Right lobe of liver (tissue), 6 donors: ENCODE measurements at regions not wholly inside any gene's neighbourhood (a gene's known extent, or its start where the extent isn't known, plus 50 kb on each side); places are given as distances from the start of the nearest gene placed in this dataset.

Experiments used
- ATAC-seq, 4 donors: fragments of 200-7000 bp; cut with Tn5 transposase; one replicate each; pipeline ENCODE4 v1.9.1; 2020; ENCODE audit warnings: mild to moderate bottlenecking in 4 of 4, moderate library complexity in 4 of 4
- DNase-seq, 3 donors: peaks; one replicate each; pipeline ENCODE4 v3.0.0-alpha.2; 2020
- H3K27ac ChIP-seq, 3 donors: fragments of 200-600 bp; one replicate each; pipeline ENCODE4 v1.8.0; 2022
- H3K27me3 ChIP-seq, 2 donors: fragments of 200-600 bp; one replicate each; pipeline ENCODE4 v1.8.0; 2022
- H3K36me3 ChIP-seq, 4 donors: fragments of 200-600 bp; sonication (generic) in 1 of 4; one replicate each; pipeline versions ENCODE4 v1.5.1 to v1.8.0; 2017 to 2022; ENCODE audit warnings: control low read depth in 1 of 4
- H3K4me1 ChIP-seq, 4 donors: fragments of 200-600 bp; sonication (generic) in 1 of 4; one replicate each; pipeline versions ENCODE4 v1.5.1 to v1.8.0; 2017 to 2022; ENCODE audit warnings: control low read depth in 1 of 4
- H3K4me3 ChIP-seq, 3 donors: fragments of 200-600 bp; one replicate each; pipeline ENCODE4 v1.8.0; 2022
- H3K9me3 ChIP-seq, 4 donors: fragments of 200-600 bp; sonication (generic) in 1 of 4; one replicate each; pipeline versions ENCODE4 v1.5.1 to v1.8.0; 2017 to 2022; ENCODE audit warnings: control low read depth in 1 of 4
- CTCF ChIP-seq, 4 donors: fragments of 200-600 bp in 3 of 4; fragments of 450-650 bp in 1 of 4; IDR thresholded peaks; one replicate each; pipeline versions ENCODE4 v1.5.1 to v1.8.0; 2016 to 2022; ENCODE audit warnings: antibody characterized with exemption in 4 of 4, mild to moderate bottlenecking in 2 of 4
- POLR2A ChIP-seq: fragments of 450-650 bp; IDR thresholded peaks from one replicate; pipeline ENCODE4 v1.6.1; 2017; ENCODE audit warnings: antibody characterized with exemption, mild to moderate bottlenecking
- WGBS: methylation state at CpG from one replicate; pipeline ENCODE4 v1.1.6; 2018; ENCODE audit warnings: low coverage, low lambda C conversion rate; ENCODE audit not compliant: insufficient coverage; ENCODE audit errors: missing lambda C conversion rate; 5-methylcytosine and 5-hydroxymethylcytosine counted together
- intact Hi-C, 2 donors: fragments of 100-400 bp; cut with DNase I; formaldehyde crosslinking; loops; one replicate each; pipeline versions ENCODE4 v1.11.2 to v1.14.1; 2022
- donor health status: DM: no; HTN: yes; CAD: no.
- donor health status: DM: no; HTN: no; CAD: no.
- donor health status: DM: no; HTN: no; CAD: no.
- donor health status: DM: no; HTN: yes; CAD: no.
- donor health status: DM: no; HTN: yes; CAD: no.

DNA sequence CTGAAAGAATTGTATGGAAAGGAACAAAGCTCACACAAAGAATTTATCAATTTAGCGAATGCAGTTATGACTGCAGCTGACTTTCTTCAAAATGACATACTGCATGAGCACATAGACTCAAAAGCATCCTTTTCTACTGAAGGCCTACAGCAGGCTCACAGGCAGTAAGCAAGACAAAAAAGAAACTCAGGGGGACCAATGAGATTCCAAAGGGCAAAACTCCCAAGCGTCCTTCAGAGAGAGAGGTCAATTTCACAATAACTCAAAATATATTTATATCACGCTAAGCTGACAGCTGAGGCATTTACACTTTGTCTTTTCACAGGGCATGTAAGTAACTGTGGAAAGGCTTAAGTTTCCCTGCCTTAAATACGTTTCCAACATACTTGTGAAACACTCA lies 427.9 kb upstream of the RASGRP1 start:
- TF ChIP-seq POLR2A (no peak), CTCF (IDR thresholded peaks at IDR 0.05) (no peak)
- intact Hi-C loops, result loop anchor here in 1 of 2 donors (10.0 kb wide), 1 partner anchor 178 kb away; no protein-coding TSS in a partner anchor
- ATAC-seq (no peak), DNase-seq (no peak)
- H3K27me3 ChIP-seq, result no peaks in the 10 kb centered on the region
- 45% methylated on average over 4 of the region's 4 CpGs for WGBS
- H3K9me3 ChIP-seq, result no peaks in the 10 kb centered on the region
- H3K36me3 ChIP-seq, result no peaks in the 10 kb centered on the region
- no peaks in the 10 kb centered on the region for H3K4me1 ChIP-seq
- no peak overlapping the region for H3K4me3 ChIP-seq
- no peak overlapping the region for H3K27ac ChIP-seq

- no peak for TF ChIP-seq CTCF (IDR thresholded peaks at IDR 0.05)
- no peak for TF ChIP-seq POLR2A
Observed at GRCh38 chr15:38992930-38993329, 428.3 kb upstream of the RASGRP1 start.

DNA sequence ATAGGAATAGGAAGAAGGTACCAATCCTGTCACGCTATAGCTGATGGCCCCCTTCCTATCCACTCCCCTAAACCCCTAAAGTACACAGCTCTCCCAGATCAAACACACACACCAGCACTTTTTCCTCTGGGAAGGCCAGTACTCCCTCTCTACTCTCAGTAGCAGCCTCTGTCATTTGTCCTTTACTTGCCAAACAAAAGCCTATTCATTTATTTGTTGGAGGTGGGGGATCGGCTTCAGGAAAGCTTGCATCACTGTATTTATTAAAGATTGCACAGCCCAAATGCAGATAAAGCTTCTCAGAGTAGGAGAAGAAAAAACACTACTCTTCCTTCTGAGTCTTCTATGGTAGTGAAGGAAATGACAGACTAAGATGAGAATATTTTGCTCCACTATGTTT lies 429.7 kb upstream of the RASGRP1 start:
- ATAC-seq (no peak), DNase-seq (no peak)
- Histone ChIP-seq H3K4me3 (no peak overlapping the region), H3K27ac (no peak overlapping the region), H3K4me1 (no peaks in the 10 kb centered on the region), H3K36me3 (no peaks in the 10 kb centered on the region), H3K9me3 (no peaks in the 10 kb centered on the region), H3K27me3 (no peaks in the 10 kb centered on the region)
- intact Hi-C loops, result loop anchor here in 1 of 2 donors (10.0 kb wide), 1 partner anchor 180 kb away; no protein-coding TSS in a partner anchor
- WGBS, result 65% methylated on average over 2 of the region's 2 CpGs
- TF ChIP-seq POLR2A (no peak), CTCF (IDR thresholded peaks at IDR 0.05) (no peak)

More at GRCh38 chr15:38992930-38993329, 428.3 kb upstream of the RASGRP1 start:
- Histone ChIP-seq H3K4me3 (no peak overlapping the region), H3K4me1 (no peaks in the 10 kb centered on the region), H3K36me3 (no peaks in the 10 kb centered on the region), H3K27ac (no peak overlapping the region), H3K9me3 (no peaks in the 10 kb centered on the region), H3K27me3 (no peaks in the 10 kb centered on the region)
- ATAC-seq (no peak), DNase-seq (no peak)
- 68% methylated on average over 2 of the region's 2 CpGs for WGBS
- intact Hi-C loops, result loop anchor here in 1 of 2 donors (10.0 kb wide), 1 partner anchor 178 kb away; no protein-coding TSS in a partner anchor

DNA sequence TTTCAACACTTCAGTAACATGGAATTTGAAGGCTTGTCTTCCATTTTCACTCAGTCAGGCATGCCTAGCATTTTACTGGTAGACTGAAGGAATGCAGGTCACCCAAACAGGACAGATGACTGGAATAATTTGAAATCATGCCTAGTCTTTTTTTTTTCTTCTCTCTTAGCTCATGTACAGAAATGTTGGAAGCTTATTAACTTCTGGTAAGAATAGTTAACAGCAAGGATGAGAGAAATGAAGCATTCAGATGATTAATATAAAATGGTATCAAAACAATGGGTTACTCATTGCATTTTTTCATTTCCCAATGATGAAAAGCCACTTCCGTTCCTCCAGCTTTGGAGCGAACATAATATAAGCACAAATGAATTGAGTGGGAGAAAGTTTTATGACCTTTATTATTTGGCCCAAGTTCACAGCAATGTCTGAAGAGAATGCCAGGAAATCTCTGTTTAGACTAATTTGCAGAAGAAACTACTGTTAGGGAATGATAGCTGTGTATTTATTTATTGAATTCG lies 431.6 kb upstream of the RASGRP1 start:
- Histone ChIP-seq H3K4me3 (no peak overlapping the region), H3K9me3 (no peaks in the 10 kb centered on the region), H3K27ac (no peak overlapping the region), H3K4me1 (no peaks in the 10 kb centered on the region), H3K36me3 (no peaks in the 10 kb centered on the region), H3K27me3 (no peaks in the 10 kb centered on the region)
- ATAC-seq, result peak in 1 of 4 donors; percentile 65
- whole genome bisulfite sequencing, result 52% methylated on average over 3 of the region's 3 CpGs
- intact Hi-C loops, result loop anchor here in 1 of 2 donors (10.0 kb wide), 1 partner anchor 181 kb away; no protein-coding TSS in a partner anchor
- TF ChIP-seq CTCF (IDR thresholded peaks at IDR 0.05) (no peak), POLR2A (no peak)
- no peak for DNase-seq
